ENCODE measurements at regions not wholly inside any gene's neighbourhood (a gene's known extent, or its start where the extent isn't known, plus 50 kb on each side); places are given as distances from the start of the nearest gene placed in this dataset.

- TF ChIP-seq YY1 (IDR thresholded peaks at IDR 0.05; ENCODE audit: insufficient read depth, insufficient read length) (no peak), ZNF274 (IDR thresholded peaks at IDR 0.05; ENCODE audit: low read depth, low read length) (no peak)
Measured at GRCh38 chr6:92329208-92329847, 1090.0 kb downstream of the EPHA7 start.
